NCI-H2227 (cell line): ENCODE measurements at regions not wholly inside any gene's neighbourhood (a gene's known extent, or its start where the extent isn't known, plus 50 kb on each side); places are given as distances from the start of the nearest gene placed in this dataset.

Experiments used
- DNase-seq: peaks from one replicate; lab custom pipeline; 2025; ENCODE audit not compliant: unreplicated experiment; lab: John Stamatoyannopoulos, UW

DNA sequence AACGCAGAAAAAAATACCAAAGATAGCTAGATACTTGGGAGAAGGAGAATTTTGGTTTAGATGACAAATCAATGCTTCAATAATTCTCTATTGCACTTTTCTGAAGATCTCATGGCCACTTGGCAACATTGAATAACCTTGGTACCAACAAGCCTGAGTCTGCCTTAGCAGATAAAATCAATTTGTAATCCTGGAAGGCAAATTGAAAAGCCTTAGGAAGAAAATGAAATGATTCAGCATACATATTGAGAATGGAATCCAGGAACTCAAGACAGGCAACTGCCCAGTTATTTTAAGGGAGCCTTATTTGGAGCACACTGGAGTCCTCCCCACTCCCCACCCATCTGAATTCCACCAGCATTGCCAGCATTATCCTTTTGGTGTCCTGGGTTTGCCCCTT, 109.3 kb upstream of the SOX9 start:
- DNase-seq = no peak

DNA sequence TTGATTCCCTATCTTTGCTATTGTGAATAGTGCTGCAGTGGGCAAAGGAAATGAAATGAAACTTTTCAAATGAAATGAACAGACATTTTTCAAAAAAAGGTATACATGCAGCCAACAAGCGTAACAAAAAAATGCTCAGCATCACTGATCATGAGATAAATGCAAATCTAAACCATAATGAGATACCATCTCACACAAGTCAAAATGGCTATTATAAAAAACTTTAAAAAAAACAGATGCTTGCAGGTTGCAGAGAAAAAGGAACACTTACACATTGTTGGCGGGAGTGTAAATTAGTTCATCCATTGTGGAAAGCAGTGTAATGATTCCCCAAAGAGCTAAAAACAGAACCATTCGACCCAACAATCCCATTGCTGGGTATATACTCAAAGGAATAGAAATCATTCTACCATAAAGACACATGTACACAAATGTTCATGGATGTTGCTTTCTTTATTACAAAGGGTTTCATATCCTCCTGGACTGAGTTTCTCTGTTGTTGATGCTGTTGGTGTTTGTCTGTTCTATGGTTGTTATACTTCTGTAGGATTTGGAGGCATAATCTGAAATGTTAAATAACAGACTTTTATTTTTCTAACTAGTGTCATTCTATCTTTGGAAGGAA, 99.3 kb upstream of the SOX9 start:
- no peak for DNase-seq

DNA sequence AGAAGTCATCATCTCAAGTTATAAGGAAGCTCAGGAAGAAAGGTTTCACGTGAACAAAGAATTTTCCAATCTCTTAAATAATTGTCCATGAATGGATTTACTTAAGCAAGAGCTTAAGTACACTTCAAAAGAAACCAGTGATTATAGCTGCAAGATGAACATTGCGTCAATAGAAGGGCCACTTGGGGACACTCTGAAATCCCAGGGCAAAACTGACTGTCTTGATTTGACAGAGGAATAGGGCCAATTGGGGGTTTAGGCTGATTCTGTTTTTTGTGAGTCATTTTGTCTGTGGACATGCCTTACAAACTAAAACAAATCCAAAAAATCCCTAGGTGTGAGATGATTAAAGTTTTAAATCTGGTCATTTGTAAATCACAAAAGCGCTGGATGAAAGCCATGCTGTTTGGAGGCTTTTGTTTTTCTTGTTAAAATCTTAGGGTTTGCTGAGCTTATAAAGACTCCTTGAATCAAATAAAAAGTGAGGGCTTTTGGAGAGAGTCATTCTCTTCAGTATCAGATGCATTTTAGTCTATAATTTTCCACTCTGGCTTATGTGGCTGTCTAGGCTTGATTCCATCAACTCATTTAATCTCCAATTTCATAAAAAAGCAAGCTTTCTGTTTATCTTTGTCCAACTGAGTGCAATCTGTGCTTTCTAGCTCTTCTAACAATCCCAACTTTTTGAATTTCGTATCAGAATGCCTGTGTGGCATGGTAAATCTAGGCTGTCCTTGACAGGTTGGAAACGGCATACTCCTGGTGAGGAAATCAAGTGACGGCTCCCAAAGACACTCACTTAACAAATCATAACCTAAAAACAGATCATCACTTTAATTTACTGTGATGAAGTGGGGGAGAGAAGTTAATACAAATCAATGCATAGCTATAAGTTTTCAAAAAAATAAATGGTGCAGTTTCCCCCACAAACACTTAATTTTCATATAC, 98.2 kb upstream of the SOX9 start:
- peak; percentile 69 for DNase-seq

DNA sequence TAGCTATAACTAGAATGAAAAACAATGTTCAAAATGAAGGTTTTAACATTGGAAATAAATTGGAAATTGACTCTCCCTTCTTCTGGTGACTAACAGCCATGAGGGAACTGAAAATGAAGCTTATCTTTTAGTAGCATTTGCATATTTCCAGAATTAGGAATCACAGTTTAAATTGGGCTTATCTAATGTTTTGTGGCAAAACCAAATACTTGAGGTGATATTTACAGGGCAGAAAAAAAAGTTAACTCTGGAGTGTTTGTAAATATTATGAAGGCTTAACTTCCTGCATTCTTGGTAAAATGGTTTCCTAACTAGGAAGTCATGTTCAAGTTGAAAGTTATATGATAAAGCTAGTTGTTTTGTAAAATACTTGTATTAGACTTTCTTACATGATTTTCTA, 96.4 kb upstream of the SOX9 start:
- no peak for DNase-seq

DNA sequence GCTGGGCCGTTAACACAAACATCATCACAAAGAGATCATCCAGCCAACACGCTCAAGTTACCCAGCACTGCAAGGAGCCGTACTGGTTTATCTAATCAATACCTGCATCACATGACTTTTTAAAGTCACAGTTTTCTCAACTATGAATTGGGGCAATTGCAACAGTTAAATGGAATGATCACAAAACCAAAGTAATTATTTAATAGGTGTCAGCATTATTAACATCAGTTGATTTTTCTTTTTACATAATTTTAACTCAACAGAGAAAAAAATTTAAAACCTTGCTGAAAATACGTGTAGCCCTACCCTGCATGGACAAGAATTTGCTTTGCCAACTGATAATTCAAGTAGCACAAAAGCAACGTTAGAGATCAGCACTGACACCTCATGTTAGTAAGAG, 95.7 kb upstream of the SOX9 start:
- DNase-seq = no peak

DNA sequence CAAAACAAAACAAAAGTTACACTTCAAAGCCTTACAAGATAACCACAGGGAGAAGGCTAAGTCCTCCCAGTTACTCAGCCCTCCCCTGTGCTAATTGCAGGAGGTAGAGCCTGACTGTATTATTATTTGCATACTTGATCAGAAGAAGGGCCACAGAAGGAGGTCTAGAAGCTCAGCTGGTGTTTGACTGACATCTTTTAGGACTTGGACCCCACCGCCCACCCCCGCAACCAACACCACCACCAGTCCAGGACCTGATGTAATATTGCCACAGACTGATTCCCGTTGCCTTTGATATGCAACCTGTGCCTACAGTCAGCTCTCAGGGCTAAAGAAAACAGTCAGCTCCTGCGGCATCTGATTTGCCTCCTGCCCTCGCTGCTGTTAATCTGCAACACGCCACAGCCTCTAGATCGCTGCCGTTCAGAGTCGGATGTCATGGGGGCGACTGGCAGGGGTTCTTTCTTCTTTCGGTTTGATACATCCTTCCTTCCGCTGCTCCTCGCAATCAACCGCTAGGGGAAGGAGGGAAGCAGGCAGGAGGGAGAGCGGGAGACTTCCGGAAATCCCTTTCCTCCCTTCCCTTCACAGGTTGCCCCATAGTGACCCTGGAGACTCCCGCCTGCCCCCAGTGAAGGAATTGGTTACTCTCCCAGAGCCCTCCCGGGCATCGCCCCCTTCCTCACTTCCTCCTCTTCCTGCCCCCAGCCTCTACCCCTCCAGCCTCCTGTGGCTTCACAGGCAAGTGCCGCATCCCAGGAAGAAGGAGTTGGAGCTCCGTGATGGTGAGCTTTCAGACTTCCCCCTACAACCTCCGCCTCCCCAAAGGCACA, 90.5 kb upstream of the SOX9 start:
- peak; percentile 85 for DNase-seq

DNA sequence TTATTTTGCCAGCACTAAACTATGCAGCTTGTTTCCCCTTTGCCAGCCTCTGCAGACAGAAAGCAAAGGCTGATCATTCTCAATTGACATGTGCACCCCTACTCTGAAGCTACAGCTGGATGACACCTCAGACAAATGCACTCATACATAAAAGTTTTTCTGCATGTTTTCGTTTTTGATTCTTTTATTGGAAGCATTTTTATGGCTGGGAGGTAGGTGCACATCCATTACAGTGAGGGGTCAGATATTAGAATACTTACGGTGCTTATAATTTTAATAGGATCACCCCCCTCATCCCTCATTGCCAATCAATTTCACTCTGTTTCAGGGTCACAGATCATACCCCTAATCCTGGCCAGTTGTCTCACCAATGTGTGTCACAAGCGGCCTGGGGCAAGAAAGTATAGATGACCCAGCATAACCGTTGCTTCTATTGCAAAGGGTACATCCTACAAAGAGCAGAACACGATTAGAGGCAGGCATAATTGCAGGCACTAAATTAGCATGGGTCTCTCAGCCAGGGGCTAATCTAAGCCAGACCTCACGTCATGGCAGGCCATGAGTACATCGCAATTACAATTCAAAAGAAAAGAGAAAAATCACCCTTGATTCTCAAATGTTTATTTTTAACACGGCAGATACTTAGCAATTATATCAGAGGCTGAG, 89.5 kb upstream of the SOX9 start:
- DNase-seq = peak; percentile 45

DNA sequence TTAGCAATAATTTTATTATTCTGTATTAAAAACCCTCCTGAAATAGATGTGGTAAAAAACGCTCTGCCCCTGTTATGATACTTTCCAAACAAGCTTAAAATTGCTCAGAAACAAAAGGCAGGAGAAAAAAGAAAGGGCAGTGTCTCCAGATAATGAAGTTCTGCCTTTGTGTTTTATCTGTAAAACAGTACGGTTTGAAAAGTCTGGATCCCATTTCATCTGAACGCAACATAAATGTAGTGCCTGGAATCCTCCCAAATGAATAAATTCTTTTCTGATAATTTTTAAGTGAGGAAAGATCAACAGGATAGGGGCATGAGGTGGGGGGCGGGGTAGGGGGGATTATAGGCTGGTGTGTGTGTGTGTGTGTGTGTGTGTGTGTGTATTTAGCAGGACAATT, 87.5 kb upstream of the SOX9 start:
- no peak for DNase-seq

DNA sequence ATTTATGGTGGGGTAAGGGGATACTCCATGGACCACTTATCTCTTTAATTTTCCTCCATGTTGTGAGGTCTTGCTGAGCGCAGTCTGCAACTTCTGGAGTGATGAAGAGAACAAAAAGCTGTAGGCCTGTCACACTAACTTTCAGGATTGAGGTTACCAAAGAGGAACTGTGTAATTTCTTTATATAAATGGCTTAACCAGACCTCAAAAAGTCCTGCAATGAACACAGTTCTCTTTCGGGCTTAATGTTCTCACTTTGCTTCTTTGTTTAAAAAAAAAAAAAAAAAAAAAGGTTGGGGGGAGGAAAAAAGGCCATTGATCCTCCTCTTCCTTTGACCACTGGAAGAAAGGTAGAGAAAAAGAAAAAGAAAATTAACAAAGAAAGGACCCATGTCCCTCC, 86.8 kb upstream of the SOX9 start:
- DNase-seq = no peak

DNA sequence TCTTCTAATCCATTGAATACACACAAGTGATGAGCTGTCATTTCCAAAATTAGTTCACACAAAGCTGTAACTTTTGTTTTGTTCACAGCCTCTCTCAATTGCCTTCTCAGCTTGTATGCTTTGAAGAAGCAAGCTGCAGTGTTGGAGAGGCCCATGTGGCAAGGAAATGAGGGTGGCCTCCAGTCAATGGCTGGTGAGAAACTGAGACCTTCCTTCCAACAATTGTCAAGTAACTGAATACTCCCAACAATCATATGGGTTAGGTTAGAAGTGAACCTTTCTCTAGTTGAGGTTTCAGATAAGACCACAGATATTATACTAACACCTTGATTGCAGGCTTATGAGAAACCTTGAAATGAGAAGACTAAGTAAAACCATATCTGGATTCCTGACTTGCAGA, 82.4 kb upstream of the SOX9 start:
- DNase-seq = no peak

DNA sequence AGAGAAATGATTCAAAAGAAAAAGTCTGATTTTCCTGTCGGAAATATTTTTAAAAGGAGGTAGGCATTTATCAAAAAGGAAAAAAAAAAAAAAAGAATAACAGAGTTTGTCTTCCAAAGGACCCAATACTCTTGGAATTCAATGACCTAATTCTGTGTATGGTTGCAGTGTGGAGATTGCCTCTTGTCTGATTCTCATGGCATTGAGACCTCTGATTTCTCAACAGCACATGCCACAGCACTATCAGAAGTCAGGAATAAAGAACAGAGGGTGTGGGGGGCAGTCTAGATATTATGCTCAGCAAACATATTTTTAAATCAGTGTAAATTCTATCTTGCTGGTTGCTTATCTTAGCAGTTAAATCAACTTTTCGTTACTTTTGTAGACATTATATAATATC, 81.3 kb upstream of the SOX9 start:
- no peak for DNase-seq

DNA sequence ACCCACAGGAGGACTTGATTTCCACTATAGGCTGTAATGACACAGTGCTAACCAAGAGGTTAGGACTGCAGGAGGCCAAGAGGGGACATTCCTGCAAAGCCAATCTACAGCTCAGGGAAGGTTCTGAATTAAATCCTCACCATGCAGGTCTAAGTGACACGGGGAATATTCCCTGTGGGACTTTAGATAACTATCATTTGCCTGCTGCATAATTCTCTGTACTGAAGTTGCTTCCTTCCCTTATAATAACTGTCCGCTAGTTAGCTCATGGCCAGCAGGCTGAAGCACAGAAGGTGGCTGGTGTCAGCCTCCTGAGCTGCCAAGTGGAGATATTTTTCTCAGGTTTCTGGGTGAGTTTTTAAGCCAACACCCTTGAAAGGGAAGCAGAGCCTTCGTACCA, 74.6 kb upstream of the SOX9 start:
- no peak for DNase-seq

DNA sequence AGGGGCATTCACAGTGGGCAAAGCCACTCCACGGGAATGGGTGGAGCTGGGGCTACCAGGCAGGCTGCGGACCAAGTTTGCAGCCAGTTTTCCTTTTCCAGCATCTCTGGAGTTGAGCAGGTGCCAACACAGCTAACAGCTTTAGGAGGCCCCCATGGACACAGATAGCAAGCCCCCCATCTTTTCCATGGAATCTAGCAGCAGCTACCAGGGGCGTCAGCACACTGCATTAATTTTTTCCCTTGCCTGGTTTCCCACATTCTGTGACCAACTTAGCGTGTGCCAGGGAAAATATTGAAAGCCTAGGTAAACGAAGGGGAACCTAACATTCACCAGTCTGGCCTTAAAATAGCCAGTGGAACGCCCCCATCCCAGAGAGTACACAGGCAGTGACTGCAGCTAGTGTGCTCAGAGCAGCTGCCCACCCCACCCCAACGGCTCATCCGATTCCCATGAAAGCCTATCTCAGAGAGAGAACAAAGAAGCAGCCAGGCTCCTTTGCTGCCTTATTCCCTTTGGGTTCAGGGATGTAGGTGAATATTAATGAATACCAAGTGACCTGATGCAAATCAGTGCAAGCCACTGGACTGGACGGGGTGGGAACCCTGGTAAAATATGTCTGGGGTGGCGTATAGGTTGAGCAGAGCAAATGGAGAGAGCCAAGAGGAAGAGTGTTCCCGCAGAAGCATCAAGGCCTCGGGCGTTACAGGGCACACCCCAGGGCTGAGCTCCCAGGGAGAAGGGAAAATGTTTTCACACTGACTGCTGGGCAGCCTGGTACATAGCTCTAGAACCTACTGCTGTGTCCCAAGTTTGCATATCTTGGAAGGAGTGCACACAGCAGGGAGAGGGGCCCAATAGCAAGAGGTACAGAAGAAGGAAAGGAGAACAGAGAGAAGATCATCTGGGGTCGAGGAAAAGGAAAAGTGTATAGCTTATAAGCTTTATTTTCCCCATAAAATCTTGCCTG, 73.9 kb upstream of the SOX9 start:
- no peak for DNase-seq

DNA sequence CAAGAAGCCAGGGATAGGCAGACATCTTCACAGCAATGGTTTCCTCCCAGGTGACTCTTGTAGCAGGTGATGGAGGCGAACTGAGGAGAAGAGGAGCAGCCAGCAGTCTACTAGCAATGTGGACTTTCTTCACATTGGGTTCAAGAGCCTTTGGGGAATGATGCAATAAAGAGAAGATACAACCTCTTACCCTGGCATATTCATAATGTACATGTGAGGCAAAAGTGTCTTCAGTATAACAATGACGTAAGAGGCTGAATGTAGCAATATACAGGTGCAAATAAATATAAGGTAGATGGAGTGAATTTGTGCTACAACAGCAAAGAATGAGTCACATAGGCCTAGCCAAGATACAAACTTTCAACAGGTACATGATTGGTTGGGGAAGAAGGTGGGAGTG, 70.9 kb upstream of the SOX9 start:
- no peak for DNase-seq

DNA sequence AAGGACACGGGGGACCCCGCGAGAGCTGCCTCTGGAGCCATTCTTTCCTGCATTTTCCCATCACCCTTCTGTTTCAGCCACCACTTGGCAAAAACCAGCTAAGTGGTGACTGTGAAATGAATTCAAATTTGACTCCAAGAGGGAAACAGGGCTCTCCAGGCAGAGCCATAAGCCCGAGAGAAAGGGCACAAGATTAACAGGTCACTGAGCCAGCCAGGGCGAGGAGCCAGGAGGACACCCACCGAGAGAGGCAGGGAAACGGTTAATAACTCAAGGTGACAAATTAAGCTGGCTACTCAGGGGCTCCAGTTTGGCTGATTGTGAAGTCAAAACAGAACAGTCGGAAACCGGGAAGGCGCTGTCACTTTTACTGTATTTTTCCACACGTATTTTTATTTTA, 67.8 kb upstream of the SOX9 start:
- no peak for DNase-seq

DNA sequence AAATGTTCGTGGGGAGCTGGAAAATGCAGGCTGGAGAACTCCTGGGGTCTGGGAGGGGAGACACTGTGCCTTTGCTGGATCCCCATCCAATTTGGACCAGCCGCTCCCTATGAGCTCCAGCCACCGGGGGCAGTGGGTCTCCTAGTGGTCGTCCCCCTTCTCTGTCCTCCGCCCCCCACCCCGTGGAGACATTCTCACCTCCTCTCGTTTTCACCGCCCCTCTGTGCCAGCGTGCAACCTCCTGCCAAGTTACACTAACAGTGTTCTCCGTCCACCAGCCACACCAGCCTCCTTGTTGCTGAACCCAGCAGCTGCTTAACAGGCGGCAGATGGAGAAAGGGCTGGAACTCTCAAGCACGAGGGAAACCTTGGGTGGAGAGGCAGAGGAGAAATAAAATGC, 67.4 kb upstream of the SOX9 start:
- peak; percentile 12 for DNase-seq

DNA sequence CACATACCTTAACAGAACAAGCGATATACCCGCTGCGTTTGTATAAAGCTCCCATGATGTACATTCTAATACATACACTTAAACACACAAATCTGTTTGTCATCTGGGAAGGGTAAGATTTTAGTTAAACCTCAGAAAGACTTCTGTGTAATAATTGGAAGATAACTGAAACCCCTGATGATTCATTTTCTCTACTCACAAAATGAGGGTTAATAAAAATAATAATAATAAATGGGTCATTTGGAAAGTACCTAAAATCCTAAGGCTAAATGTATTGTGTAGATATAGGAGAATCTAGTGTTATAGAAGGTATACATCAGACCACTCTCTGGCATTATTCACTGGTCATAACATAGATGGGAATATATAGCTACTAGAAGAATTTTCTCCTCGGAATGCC, 64.7 kb upstream of the SOX9 start:
- DNase-seq = no peak

DNA sequence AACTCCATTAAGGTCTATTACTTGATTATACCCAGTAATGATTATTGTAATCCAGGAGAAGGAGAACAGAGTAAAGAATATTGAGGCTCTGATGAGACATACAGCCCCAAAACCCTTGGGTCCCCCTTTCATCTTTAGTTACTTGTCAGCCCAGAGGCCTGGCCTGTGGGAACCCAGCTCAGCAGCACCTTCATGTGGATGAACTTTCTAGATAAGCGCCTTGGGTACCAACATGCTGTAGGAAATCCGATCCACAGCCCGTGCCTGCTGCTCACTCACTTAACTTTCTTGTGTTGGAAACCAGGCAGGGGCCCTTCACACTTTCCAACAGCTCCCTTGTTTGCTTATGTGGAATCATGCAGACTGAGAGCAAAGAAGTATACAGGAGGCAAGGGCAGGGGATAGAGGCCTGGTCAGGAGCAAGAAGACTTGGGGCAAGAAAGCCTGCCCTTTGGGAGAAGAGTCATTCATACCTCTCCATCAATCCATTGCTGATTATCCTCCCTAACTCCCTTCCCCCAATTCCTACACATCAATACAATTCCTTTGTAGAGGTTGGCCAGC, 64.0 kb upstream of the SOX9 start:
- no peak for DNase-seq

DNA sequence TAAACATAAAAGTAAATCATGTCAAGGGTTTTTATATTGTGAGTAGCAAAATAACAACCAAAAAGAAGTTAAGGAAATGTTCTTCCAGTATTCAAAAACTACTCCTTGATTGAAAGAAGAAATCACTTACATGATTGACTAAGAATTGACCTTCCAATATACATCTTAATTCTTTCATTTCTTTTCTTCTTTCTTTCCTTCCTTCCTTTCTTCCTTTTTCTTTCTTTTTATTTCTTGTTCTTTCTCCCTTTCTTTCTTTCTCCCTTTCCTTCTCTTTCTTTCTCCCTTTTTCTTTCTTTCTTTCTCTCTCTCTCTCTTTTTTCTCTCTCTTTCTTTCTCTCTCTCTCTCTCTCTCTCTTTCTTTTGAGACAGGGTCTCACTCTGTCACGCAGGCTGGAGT, 60.7 kb upstream of the SOX9 start:
- DNase-seq = no peak

DNA sequence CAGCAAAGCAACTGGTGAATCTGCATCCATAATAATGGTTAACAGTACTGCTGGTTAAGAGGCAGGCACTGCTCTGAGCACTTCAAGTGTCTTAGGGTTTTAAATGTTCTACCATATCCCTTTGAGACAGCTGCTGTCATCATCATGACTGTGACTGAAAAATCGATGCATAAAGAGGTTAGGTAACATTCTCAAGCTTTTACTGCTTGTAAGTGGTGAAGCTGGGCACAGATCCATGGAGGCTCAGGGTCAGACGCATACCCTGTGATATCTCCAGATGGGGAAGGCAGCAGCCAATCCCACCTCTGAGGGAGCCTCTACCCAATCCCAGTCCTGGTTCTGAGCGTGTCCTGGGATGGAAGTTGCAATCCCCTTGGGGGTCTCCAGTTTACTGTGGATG, 57.6 kb upstream of the SOX9 start:
- peak; percentile 29 for DNase-seq
